GM18511 (cell line): ENCODE measurements at regions not wholly inside any gene's neighbourhood (a gene's known extent, or its start where the extent isn't known, plus 50 kb on each side); places are given as distances from the start of the nearest gene placed in this dataset.
A peak's percentile ranks its signal among the peaks of the same experiment; 100 is the strongest.

Source experiments
- ATAC-seq: cut with Tn5 transposase; IDR thresholded peaks from one replicate; pipeline ENCODE4 v1.9.1; 2021; ENCODE audit warnings: mild to moderate bottlenecking, moderate library complexity; ENCODE audit not compliant: unreplicated experiment

GRCh38 chr2:81576713-81577112 is 1272.2 kb upstream of the LRRTM1 start:
- no peak for ATAC-seq

- ATAC-seq = no peak
These were observed 1246.6 kb upstream of the LRRTM1 start for GRCh38 chr2:81551040-81551634.

GRCh38 chr2:81550277-81550676 is 1245.7 kb upstream of the LRRTM1 start:
- ATAC-seq = no peak

GRCh38 chr2:81549646-81550045 is 1245.1 kb upstream of the LRRTM1 start:
- ATAC-seq = no peak

DNA sequence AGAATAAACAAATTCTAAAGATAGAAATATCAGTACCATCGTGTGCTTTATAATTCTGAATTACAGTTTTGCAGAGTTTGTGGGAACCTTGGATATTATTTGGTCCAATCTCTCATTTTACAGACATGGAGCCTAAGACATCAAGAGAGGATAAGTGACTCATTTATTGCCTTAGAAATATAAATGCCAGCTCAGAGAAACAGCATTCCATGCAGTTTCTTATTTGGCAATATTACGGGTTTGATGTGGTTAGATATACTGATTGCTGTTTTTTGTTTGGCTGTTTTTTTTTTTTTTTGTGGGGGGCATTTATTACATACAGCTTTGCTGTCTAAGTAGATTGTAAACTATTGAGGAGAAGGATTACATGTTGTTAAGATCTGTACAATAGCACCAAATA is 1241.1 kb upstream of the LRRTM1 start:
- no peak for ATAC-seq

GRCh38 chr2:81542119-81542518 is 1237.6 kb upstream of the LRRTM1 start:
- no peak for ATAC-seq

- ATAC-seq = no peak
These were observed 1225.4 kb upstream of the LRRTM1 start for GRCh38 chr2:81529944-81530343.

GRCh38 chr2:81528852-81529480 is 1224.4 kb upstream of the LRRTM1 start:
- ATAC-seq = peak; percentile 57

DNA sequence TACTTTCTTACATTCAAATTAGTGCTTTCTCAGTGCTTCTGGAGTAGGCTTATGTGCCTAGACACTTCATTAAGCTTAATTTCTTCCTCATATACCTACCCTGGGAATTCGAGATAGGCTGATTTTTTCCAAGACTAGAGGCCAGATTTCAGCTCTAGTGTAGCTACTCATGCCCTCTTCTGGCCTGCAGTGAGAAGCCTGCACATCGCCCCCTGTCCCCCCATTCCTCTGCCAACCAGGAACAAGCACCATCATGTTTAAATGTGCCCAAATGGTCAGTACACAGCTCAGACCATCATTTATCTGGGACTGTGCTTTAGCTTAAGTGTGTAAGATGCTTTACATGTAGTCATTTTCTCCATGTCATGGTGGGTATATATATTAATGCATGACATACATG is 1218.8 kb upstream of the LRRTM1 start:
- ATAC-seq = no peak

- ATAC-seq = no peak
These were observed 1208.8 kb upstream of the LRRTM1 start for GRCh38 chr2:81513328-81513727.

- no peak for ATAC-seq
These were observed 1201.0 kb upstream of the LRRTM1 start for GRCh38 chr2:81505586-81505985.

GRCh38 chr2:81495556-81495955 is 1191.0 kb upstream of the LRRTM1 start:
- no peak for ATAC-seq

DNA sequence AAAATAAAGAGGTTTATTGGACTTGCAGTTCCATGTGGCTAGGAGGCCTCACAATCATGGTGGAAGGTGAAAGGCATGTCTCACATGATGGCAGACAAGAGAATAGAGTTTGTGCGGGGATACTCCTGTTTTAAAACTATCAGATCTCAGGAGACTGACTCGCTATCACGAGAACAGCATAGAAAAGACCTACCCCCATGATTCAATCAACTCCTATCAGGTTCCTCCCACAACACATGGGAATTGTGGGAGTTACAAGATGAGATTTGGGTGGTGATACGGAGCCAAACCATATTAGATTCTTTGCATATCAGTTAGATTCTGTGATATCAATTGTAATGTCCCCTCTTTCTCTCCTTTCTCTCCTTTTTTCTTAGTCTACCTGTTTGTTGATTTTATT is 1178.7 kb upstream of the LRRTM1 start:
- ATAC-seq = no peak

GRCh38 chr2:81481994-81482368 is 1177.4 kb upstream of the LRRTM1 start:
- no peak for ATAC-seq

GRCh38 chr2:81481242-81481993 is 1176.9 kb upstream of the LRRTM1 start:
- ATAC-seq = no peak

GRCh38 chr2:81467096-81467495 is 1162.5 kb upstream of the LRRTM1 start:
- no peak for ATAC-seq

DNA sequence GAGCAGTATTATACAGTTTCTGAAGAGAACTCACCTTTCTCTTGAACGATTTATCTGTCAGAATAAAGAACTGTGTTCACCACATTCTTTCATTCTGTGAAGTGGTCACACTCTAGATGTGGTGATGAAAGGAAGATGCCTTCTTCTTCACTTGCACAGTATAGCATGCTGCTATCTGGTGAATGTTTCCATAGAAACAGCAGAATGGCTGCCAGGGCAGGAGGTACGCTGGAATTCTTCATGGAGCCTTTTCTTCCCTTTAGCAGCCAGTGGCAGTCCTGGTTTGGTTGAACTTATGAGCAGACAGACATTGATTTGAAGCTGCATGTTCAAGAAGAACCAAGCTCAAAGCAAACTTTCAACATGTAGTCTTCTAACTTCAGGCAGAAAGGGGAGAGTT is 1157.9 kb upstream of the LRRTM1 start:
- ATAC-seq = no peak

- ATAC-seq = no peak
These were observed 1140.6 kb upstream of the LRRTM1 start for GRCh38 chr2:81445176-81445575.

- no peak for ATAC-seq
These were observed 1133.0 kb upstream of the LRRTM1 start for GRCh38 chr2:81437456-81438000.

GRCh38 chr2:81436256-81436655 is 1131.7 kb upstream of the LRRTM1 start:
- no peak for ATAC-seq

DNA sequence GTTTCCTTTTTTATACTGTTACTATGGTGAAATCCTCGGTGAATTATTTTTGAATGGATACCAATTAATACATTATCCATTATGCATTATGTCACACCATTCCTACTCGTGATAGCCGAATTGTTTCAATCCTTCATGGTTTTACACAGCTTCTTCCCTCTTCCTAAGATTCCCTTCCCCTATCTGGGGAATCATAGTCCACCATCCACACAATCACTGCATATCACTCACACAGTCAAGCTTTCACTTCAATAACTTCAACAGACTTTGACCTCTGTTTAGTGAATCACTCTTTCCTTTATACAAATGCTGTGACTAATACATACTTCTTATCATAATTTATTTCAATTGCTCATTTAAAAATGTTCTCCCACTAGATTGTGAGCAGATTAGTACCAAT is 1108.1 kb upstream of the LRRTM1 start:
- ATAC-seq = no peak

- ATAC-seq = no peak
These were observed 1099.0 kb upstream of the LRRTM1 start for GRCh38 chr2:81403508-81403907.
